BE2C (cell line): ENCODE measurements at regions not wholly inside any gene's neighbourhood (a gene's known extent, or its start where the extent isn't known, plus 50 kb on each side); places are given as distances from the start of the nearest gene placed in this dataset.

ENCODE experiments used
- DNase-seq: peaks from one replicate; pipeline ENCODE4 v3.0.0-alpha.2; 2020
- H3K27me3 ChIP-seq: fragments of 250-450 bp; sonication (Bioruptor Pico); 2 replicates; pipeline ENCODE4 v1.5.1; 2020; ENCODE audit warnings: mild to moderate bottlenecking
- H3K36me3 ChIP-seq: fragments of 250-450 bp; sonication (Bioruptor Pico); 2 replicates; pipeline ENCODE4 v1.5.1; 2020; ENCODE audit warnings: mild to moderate bottlenecking
- H3K4me1 ChIP-seq: fragments of 250-450 bp; sonication (Bioruptor Pico); 2 replicates; pipeline ENCODE4 v1.5.1; 2020
- H3K4me3 ChIP-seq: 2 replicates; pipeline ENCODE4 v1.5.1; 2011; ENCODE audit warnings: low read depth, low read length
- H3K9me3 ChIP-seq: fragments of 250-450 bp; sonication (Bioruptor Pico); 2 replicates; pipeline ENCODE4 v1.5.1; 2020
- CTCF ChIP-seq: IDR thresholded peaks from 2 replicates; pipeline ENCODE4 v1.5.1; 2012; ENCODE audit warnings: mild to moderate bottlenecking, low read depth, low read length

- Histone ChIP-seq H3K27me3 (no peaks in the 10 kb centered on the region), H3K36me3 (no peaks in the 10 kb centered on the region), H3K9me3 (no peaks in the 10 kb centered on the region), H3K4me3 (no peak overlapping the region), H3K4me1 (no peaks in the 10 kb centered on the region)
- no peak for TF ChIP-seq CTCF
- DNase-seq, result no peak
Observed at GRCh38 chrX:42855259-42855658, 77.3 kb upstream of the PPP1R2C start.

- Histone ChIP-seq H3K4me1 (no peaks in the 10 kb centered on the region), H3K4me3 (no peak overlapping the region), H3K9me3 (no peaks in the 10 kb centered on the region), H3K27me3 (no peaks in the 10 kb centered on the region), H3K36me3 (no peaks in the 10 kb centered on the region)
- no peak for TF ChIP-seq CTCF
- DNase-seq, result no peak
Observed at GRCh38 chrX:42857766-42858165, 79.8 kb upstream of the PPP1R2C start.

- no peaks in the 10 kb centered on the region for H3K36me3 ChIP-seq
- no peaks in the 10 kb centered on the region for H3K4me1 ChIP-seq
- no peak overlapping the region for H3K4me3 ChIP-seq
- no peaks in the 10 kb centered on the region for H3K27me3 ChIP-seq
- H3K9me3 ChIP-seq, result no peaks in the 10 kb centered on the region
- TF ChIP-seq CTCF, result no peak
- no peak for DNase-seq
Observed at GRCh38 chrX:42869011-42869410, 91.0 kb upstream of the PPP1R2C start.

- TF ChIP-seq CTCF, result no peak
- no peak for DNase-seq
- H3K36me3 ChIP-seq, result no peaks in the 10 kb centered on the region
- no peaks in the 10 kb centered on the region for H3K27me3 ChIP-seq
- H3K4me1 ChIP-seq, result no peaks in the 10 kb centered on the region
- no peaks in the 10 kb centered on the region for H3K9me3 ChIP-seq
- no peak overlapping the region for H3K4me3 ChIP-seq
Observed at GRCh38 chrX:42869659-42870476, 91.9 kb upstream of the PPP1R2C start.

GRCh38 chrX:42886519-42886918 lies 108.6 kb upstream of the PPP1R2C start:
- no peak for TF ChIP-seq CTCF
- no peaks in the 10 kb centered on the region for H3K27me3 ChIP-seq
- no peak for DNase-seq

GRCh38 chrX:42900947-42901346 lies 123.0 kb upstream of the PPP1R2C start:
- no peaks in the 10 kb centered on the region for H3K4me1 ChIP-seq
- H3K27me3 ChIP-seq, result no peaks in the 10 kb centered on the region
- no peak for TF ChIP-seq CTCF
- no peaks in the 10 kb centered on the region for H3K9me3 ChIP-seq
- no peak overlapping the region for H3K4me3 ChIP-seq
- no peaks in the 10 kb centered on the region for H3K36me3 ChIP-seq
- no peak for DNase-seq

More at GRCh38 chrX:42886519-42886918, 108.6 kb upstream of the PPP1R2C start:
- Histone ChIP-seq H3K9me3 (no peaks in the 10 kb centered on the region), H3K4me3 (no peak overlapping the region), H3K4me1 (no peaks in the 10 kb centered on the region), H3K36me3 (no peaks in the 10 kb centered on the region)
